ENCODE measurements at regions not wholly inside any gene's neighbourhood (a gene's known extent, or its start where the extent isn't known, plus 50 kb on each side); places are given as distances from the start of the nearest gene placed in this dataset.

DNA sequence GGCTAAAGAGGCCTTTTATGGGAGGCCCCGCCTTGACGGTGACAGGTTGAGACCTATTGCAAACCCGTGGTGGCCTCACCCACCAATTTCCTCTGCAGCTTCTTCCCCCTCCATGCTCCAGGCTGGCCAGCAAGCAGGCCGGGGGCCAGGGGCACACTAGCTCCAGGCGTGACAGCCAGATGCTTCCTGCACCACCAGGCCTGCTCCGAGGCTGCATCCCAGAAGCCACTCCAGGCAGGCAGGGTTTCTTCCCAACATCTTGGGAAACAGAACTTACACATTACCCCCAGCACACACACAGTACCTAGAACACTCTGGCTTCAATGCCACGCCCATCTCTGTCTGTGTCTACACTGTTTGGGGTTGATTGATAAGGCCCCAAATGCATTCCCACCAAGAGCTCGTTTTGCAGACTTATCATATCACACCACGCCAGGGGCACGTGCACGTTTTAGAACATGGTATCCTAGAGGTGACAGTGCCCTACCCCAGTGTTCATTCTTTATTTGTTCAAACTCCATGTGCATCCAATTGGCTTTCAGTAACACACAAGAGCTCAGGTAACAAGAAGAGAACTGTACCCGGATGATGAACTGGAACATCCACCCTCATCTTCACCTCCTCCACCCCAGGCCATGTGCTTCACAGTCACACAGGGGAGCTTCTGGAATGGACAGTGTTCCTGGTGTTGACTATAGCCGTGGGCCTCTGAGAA is 221.4 kb upstream of the RREB1 start:
- TF ChIP-seq POLR2A (IDR thresholded peaks at IDR 0.05; ENCODE audit: low read length) (peak; percentile 60), GATA1 (IDR thresholded peaks at IDR 0.05; ENCODE audit: low read depth, low read length) (peak; percentile 39)
